ENCODE measurements at regions not wholly inside any gene's neighbourhood (a gene's known extent, or its start where the extent isn't known, plus 50 kb on each side); places are given as distances from the start of the nearest gene placed in this dataset.

DNA sequence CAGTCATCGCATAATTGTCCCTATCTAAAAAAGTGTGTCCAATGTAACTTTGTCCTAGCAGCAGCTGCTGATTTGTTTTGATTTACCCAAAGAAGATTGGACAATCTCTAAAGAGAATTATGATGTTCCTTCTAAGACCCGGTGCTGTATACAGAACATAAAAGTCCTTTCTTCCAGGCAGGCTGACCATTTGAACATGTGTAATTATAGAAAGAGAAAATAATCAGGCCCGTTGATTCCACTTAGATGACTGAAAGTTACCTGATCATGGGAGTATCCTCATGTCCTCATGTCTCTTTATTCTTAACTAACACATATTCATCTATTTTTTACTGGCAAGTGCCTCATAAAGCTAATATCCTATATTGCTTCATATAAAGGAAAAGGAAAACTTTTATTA, 164.1 kb upstream of the MRPS30 start:
- TF ChIP-seq CTCF (conservative IDR thresholded peaks at IDR 0.05; ENCODE audit: low read depth, low read length) = no peak
- no peak for DNase-seq (ENCODE audit: low read depth)
- no peak overlapping the region for H3K4me3 ChIP-seq (ENCODE audit: low read depth, low read length)

DNA sequence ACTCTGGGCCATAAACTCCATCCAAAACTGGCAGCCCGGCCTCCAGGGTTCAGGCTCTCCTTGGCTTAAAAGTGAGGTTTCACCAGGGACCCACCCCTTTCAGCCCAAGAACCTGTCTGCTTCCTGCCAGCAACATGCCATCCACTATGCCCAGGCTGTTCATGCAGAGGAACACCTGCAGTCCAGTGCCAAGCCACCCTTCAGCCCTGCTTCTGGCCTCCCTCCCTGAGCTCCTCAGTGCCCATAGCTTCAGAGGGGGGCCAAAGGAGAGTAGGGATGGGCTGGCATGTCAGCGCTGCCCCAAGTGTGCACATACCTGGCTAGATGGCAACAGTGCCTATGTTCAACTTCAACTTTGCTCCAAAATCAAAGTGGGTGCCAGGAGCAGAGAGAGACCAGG, 166.9 kb upstream of the MRPS30 start:
- no peak for DNase-seq (ENCODE audit: low read depth)
- no peak overlapping the region for H3K4me3 ChIP-seq (ENCODE audit: low read depth, low read length)
- TF ChIP-seq CTCF (conservative IDR thresholded peaks at IDR 0.05; ENCODE audit: low read depth, low read length) = no peak

- no peak for DNase-seq (ENCODE audit: low read depth)
- no peak for TF ChIP-seq CTCF (conservative IDR thresholded peaks at IDR 0.05; ENCODE audit: low read depth, low read length)
- H3K4me3 ChIP-seq (ENCODE audit: low read depth, low read length) = no peak overlapping the region
Observed at GRCh38 chr5:44640945-44641456, 167.7 kb upstream of the MRPS30 start.

GRCh38 chr5:44637916-44638869, 170.6 kb upstream of the MRPS30 start:
- no peak for DNase-seq (ENCODE audit: low read depth)
- TF ChIP-seq CTCF (conservative IDR thresholded peaks at IDR 0.05; ENCODE audit: low read depth, low read length) = no peak
- no peak overlapping the region for H3K4me3 ChIP-seq (ENCODE audit: low read depth, low read length)

- TF ChIP-seq CTCF (conservative IDR thresholded peaks at IDR 0.05; ENCODE audit: low read depth, low read length) = no peak
- DNase-seq (ENCODE audit: low read depth) = no peak
Observed at GRCh38 chr5:44632344-44632743, 176.4 kb upstream of the MRPS30 start.

DNA sequence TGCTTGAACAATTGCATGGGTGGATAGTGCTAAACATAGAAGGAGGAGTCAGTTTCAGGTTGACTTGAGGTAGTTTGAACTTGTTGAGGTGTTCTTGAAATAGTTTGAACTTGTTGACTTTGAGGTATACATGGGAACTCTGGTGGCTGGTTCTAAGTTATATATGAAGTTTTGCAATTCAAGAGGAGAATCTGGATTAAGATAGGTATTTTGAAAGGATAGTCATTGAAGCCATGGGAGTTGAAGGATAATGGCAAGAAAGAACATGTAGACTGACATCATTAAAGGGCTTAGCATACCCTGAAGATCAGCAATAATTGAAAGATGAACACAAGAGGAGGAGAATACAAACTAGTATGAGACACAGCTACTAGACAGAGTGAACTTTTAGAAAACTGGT, 181.9 kb upstream of the MRPS30 start:
- DNase-seq (ENCODE audit: low read depth) = no peak
- TF ChIP-seq CTCF (conservative IDR thresholded peaks at IDR 0.05; ENCODE audit: low read depth, low read length) = no peak

More at GRCh38 chr5:44632344-44632743, 176.4 kb upstream of the MRPS30 start:
- H3K4me3 ChIP-seq (ENCODE audit: low read depth, low read length) = no peak overlapping the region

More for the DNA sequence above, 181.9 kb upstream of the MRPS30 start:
- H3K4me3 ChIP-seq (ENCODE audit: low read depth, low read length) = no peak overlapping the region

All from epithelial cell of proximal tubule (primary cell).